Left ventricle myocardium inferior (tissue), 1 donor: ENCODE measurements at regions not wholly inside any gene's neighbourhood (a gene's known extent, or its start where the extent isn't known, plus 50 kb on each side); places are given as distances from the start of the nearest gene placed in this dataset.

ENCODE experiments used
- DNase-seq: peaks from one replicate; pipeline ENCODE4 v3.0.0-alpha.2; 2020
- H3K27ac ChIP-seq: fragments of 200-600 bp; replicated peaks from 2 replicates; pipeline ENCODE4 v1.8.0; 2021
- H3K27me3 ChIP-seq: fragments of 200-600 bp; 2 replicates; pipeline ENCODE4 v1.8.0; 2021; ENCODE audit warnings: low read depth
- H3K36me3 ChIP-seq: fragments of 200-600 bp; 2 replicates; pipeline ENCODE4 v1.8.0; 2021
- H3K4me1 ChIP-seq: fragments of 200-600 bp; 2 replicates; pipeline ENCODE4 v1.8.0; 2021
- H3K4me3 ChIP-seq: fragments of 200-600 bp; 2 replicates; pipeline ENCODE4 v1.8.0; 2021; ENCODE audit warnings: mild to moderate bottlenecking, moderate library complexity
- H3K9me3 ChIP-seq: fragments of 200-600 bp; replicated peaks from 2 replicates; pipeline ENCODE4 v1.8.0; 2021
- intact Hi-C: fragments of 100-400 bp; cut with micrococcal nuclease; formaldehyde crosslinking; loops from one replicate; pipeline ENCODE4 v1.11.0; 2022
- TF ChIP-seq, protein P1 (sequence below): fragments of 200-600 bp; IDR thresholded peaks from 2 replicates; pipeline ENCODE4 v1.8.0; 2021; ENCODE audit warnings: antibody characterized with exemption, mild to moderate bottlenecking, borderline replicate concordance
- donor health status: DM: no; HTN: yes; CAD: no; lungs with severe emphysema.

DNA sequence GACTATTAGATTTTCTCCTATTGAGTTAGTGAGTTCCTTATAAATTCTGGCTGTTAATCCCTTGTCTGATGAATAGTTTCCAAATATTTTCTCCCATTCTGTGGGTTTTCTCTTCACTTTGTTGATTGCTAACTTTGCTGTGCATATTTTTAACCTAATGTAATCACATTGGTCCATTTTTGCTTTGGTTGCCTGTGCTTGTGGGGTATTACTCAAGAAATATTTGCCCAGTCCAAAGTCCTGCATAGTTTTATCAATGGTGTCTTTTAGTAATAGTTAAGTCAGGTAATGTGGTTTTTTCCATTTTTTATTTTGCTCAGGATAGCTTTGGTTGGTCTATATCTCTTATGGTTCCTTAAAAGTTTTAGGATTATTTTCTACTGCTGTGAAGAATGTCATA lies 490.3 kb downstream of the ARAP2 start:
- no peaks in the 10 kb centered on the region for H3K4me1 ChIP-seq
- TF ChIP-seq, protein P1, sequence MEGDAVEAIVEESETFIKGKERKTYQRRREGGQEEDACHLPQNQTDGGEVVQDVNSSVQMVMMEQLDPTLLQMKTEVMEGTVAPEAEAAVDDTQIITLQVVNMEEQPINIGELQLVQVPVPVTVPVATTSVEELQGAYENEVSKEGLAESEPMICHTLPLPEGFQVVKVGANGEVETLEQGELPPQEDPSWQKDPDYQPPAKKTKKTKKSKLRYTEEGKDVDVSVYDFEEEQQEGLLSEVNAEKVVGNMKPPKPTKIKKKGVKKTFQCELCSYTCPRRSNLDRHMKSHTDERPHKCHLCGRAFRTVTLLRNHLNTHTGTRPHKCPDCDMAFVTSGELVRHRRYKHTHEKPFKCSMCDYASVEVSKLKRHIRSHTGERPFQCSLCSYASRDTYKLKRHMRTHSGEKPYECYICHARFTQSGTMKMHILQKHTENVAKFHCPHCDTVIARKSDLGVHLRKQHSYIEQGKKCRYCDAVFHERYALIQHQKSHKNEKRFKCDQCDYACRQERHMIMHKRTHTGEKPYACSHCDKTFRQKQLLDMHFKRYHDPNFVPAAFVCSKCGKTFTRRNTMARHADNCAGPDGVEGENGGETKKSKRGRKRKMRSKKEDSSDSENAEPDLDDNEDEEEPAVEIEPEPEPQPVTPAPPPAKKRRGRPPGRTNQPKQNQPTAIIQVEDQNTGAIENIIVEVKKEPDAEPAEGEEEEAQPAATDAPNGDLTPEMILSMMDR, result no peak
- no peak overlapping the region for H3K4me3 ChIP-seq
- no peaks in the 10 kb centered on the region for H3K27me3 ChIP-seq
- DNase-seq, result no peak
- intact Hi-C loops, result no loop called here
- H3K36me3 ChIP-seq, result no peaks in the 10 kb centered on the region
- peaks cover 19% of the 10 kb centered on the region for H3K9me3 ChIP-seq
- H3K27ac ChIP-seq, result no peak overlapping the region

DNA sequence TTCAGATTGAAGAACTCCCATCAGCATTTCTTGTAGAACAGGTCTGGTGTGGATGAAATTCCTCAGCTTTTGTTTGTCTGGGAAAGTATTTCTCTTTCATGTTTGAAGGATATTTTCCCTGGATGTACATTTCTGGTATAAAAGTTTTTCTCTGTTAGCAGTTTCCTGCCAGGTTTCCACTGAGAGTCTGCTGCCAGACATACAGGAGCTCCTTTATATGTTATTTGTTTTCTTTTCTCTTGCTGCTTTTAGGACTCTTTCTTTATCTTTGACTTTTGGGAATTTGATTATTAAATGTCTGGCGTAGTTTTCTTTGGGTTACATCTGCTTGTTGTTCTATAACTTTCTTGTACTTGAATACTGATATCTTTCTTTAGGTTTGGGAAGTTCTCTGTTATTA lies 486.5 kb downstream of the ARAP2 start:
- Histone ChIP-seq H3K9me3 (peaks cover 18% of the 10 kb centered on the region), H3K4me3 (no peak overlapping the region), H3K27me3 (no peaks in the 10 kb centered on the region), H3K36me3 (no peaks in the 10 kb centered on the region), H3K4me1 (no peaks in the 10 kb centered on the region), H3K27ac (no peak overlapping the region)
- intact Hi-C loops, result no loop called here
- DNase-seq, result no peak
- TF ChIP-seq, protein P1, result no peak

DNA sequence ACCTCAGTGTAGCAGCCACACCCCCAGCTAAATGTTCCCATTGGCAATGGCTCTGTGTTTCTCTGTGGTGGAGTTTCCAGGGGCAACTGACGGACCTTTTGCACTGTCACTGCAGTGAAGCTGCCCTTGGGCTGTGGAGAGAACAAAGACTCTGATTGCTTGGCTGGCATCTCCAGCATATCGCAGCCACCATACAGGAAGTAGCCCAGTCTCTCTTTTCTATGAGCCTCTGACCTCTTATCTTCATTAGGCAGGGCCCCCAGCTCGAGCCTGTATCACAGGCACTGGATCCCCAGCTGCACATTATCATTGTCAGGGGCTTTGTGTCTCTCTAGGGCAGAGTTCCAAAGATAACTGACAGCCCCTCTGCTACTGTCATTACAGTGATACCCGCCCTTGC lies 483.5 kb downstream of the ARAP2 start:
- no peaks in the 10 kb centered on the region for H3K4me1 ChIP-seq
- DNase-seq, result no peak
- no peak overlapping the region for H3K27ac ChIP-seq
- no peak overlapping the region for H3K4me3 ChIP-seq
- no peaks in the 10 kb centered on the region for H3K36me3 ChIP-seq
- intact Hi-C loops, result no loop called here
- H3K9me3 ChIP-seq, result peaks cover 23% of the 10 kb centered on the region
- TF ChIP-seq, protein P1, result no peak
- no peaks in the 10 kb centered on the region for H3K27me3 ChIP-seq

DNA sequence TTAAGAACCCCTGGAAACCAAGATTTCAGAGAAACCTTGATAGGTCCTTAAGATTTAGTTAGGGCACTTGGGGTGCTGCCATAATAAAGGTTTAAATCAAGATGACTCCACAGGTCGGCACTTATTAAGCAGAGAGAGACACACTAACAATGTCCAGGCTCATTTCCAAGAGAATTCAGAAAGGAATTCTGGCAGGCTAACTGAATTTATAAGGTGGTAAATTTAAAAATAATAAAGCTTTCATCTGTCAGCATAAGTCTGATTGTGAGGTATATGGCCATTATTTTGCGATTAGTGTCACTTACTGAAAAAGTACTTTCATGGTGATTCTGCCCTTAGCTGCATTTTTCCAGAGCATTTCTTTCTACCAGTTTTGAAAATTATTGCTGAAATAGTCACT lies 472.7 kb downstream of the ARAP2 start:
- TF ChIP-seq, protein P1, result no peak
- Histone ChIP-seq H3K36me3 (no peaks in the 10 kb centered on the region), H3K27me3 (no peaks in the 10 kb centered on the region), H3K4me1 (no peaks in the 10 kb centered on the region), H3K9me3 (no peaks in the 10 kb centered on the region), H3K4me3 (no peak overlapping the region), H3K27ac (no peak overlapping the region)
- no peak for DNase-seq
- intact Hi-C loops, result no loop called here

DNA sequence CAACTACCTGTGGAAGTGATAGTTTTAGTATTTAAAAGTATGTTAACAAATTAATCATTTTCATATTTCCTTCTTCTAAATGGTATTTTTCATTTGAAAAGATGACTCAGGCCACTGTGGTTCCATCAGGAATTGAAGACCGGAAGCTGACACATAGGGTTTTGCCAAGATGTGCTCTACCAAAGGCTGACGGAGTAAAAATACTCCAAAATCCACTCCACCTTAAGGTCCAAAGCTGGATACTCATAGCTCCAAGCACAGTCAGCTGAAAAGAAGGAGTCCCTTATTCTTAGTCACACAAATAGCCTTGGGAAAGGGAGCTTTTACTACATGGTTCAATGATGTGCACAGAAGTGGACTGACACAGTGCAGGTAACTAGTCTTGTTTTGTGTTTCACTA lies 472.0 kb downstream of the ARAP2 start:
- H3K9me3 ChIP-seq, result no peaks in the 10 kb centered on the region
- H3K4me3 ChIP-seq, result no peak overlapping the region
- H3K27ac ChIP-seq, result no peak overlapping the region
- H3K36me3 ChIP-seq, result no peaks in the 10 kb centered on the region
- no peaks in the 10 kb centered on the region for H3K4me1 ChIP-seq
- DNase-seq, result no peak
- TF ChIP-seq, protein P1, result no peak
- no peaks in the 10 kb centered on the region for H3K27me3 ChIP-seq
- intact Hi-C loops, result no loop called here
